ENCODE measurements at regions not wholly inside any gene's neighbourhood (a gene's known extent, or its start where the extent isn't known, plus 50 kb on each side); places are given as distances from the start of the nearest gene placed in this dataset.
"Not testable (repeated sequence)": the region's sequence is repeated elsewhere in the genome, so short reads cannot be mapped to it uniquely, and the experiment has no call there.

GRCh38 chr12:128111333-128111732 is 155.6 kb upstream of the TMEM132C start:
- no peak for DNase-seq

GRCh38 chr12:128111951-128112350 is 155.0 kb upstream of the TMEM132C start:
- DNase-seq = no peak

GRCh38 chr12:128113250-128113649 is 153.7 kb upstream of the TMEM132C start:
- not testable (repeated sequence) for DNase-seq

- no peak for DNase-seq
Observed at GRCh38 chr12:128114485-128114884, 152.5 kb upstream of the TMEM132C start.

GRCh38 chr12:128116537-128116936 is 150.4 kb upstream of the TMEM132C start:
- DNase-seq = no peak

- no peak for DNase-seq
Observed at GRCh38 chr12:128120035-128120434, 146.9 kb upstream of the TMEM132C start.

GRCh38 chr12:128121424-128121823 is 145.5 kb upstream of the TMEM132C start:
- no peak for DNase-seq

GRCh38 chr12:128123096-128123495 is 143.9 kb upstream of the TMEM132C start:
- DNase-seq = no peak

GRCh38 chr12:128131955-128132354 is 135.0 kb upstream of the TMEM132C start:
- no peak for DNase-seq

- DNase-seq = no peak
Observed at GRCh38 chr12:128133321-128134073, 133.5 kb upstream of the TMEM132C start.

- DNase-seq = no peak
Observed at GRCh38 chr12:128137140-128137539, 129.8 kb upstream of the TMEM132C start.

- no peak for DNase-seq
Observed at GRCh38 chr12:128138125-128138524, 128.8 kb upstream of the TMEM132C start.

- no peak for DNase-seq
Observed at GRCh38 chr12:128140551-128140950, 126.4 kb upstream of the TMEM132C start.

- no peak for DNase-seq
Observed at GRCh38 chr12:128150961-128151360, 116.0 kb upstream of the TMEM132C start.

- no peak for DNase-seq
Observed at GRCh38 chr12:128155571-128155970, 111.4 kb upstream of the TMEM132C start.

- DNase-seq = no peak
Observed at GRCh38 chr12:128163086-128163485, 103.9 kb upstream of the TMEM132C start.

GRCh38 chr12:128164533-128164932 is 102.4 kb upstream of the TMEM132C start:
- DNase-seq = no peak

- DNase-seq = no peak
Observed at GRCh38 chr12:128165387-128165786, 101.6 kb upstream of the TMEM132C start.

- DNase-seq = no peak
Observed at GRCh38 chr12:128168273-128168672, 98.7 kb upstream of the TMEM132C start.

GRCh38 chr12:128170181-128170580 is 96.8 kb upstream of the TMEM132C start:
- no peak for DNase-seq

GRCh38 chr12:128178565-128178964 is 88.4 kb upstream of the TMEM132C start:
- no peak for DNase-seq

- no peak for DNase-seq
Observed at GRCh38 chr12:128178966-128179365, 88.0 kb upstream of the TMEM132C start.

GRCh38 chr12:128180166-128180565 is 86.8 kb upstream of the TMEM132C start:
- no peak for DNase-seq

- no peak for DNase-seq
Observed at GRCh38 chr12:128190052-128190451, 76.9 kb upstream of the TMEM132C start.

- no peak for DNase-seq
Observed at GRCh38 chr12:128190614-128191013, 76.4 kb upstream of the TMEM132C start.

All from amniotic stem cell (primary cell).